Memory B cell (primary cell): ENCODE measurements at regions not wholly inside any gene's neighbourhood (a gene's known extent, or its start where the extent isn't known, plus 50 kb on each side); places are given as distances from the start of the nearest gene placed in this dataset.
"Not testable (repeated sequence)": the region's sequence is repeated elsewhere in the genome, so short reads cannot be mapped to it uniquely, and the experiment has no call there.

ENCODE experiments used
- ATAC-seq: fragments of 150-1000 bp; cut with Tn5 transposase; 2 replicates; pipeline ENCODE4 v1.10.0; 2021; ENCODE audit warnings: low read depth, mild to moderate bottlenecking, moderate library complexity
- DNase-seq, 2 donors: peaks; one replicate each; pipeline ENCODE4 v3.0.0; 2022; ENCODE audit warnings: low spot score in 2 of 2
- H3K27ac Mint-ChIP-seq: one replicate; pipeline ENCODE4 v1.8.0; 2022; ENCODE audit warnings: mild to moderate bottlenecking, moderate library complexity, mixed read lengths
- H3K27me3 Mint-ChIP-seq: one replicate; pipeline ENCODE4 v1.8.0; 2022; ENCODE audit warnings: mixed read lengths
- H3K36me3 Mint-ChIP-seq: one replicate; pipeline ENCODE4 v1.8.0; 2022; ENCODE audit warnings: mild to moderate bottlenecking, mixed read lengths
- H3K4me1 Mint-ChIP-seq: one replicate; pipeline ENCODE4 v1.8.0; 2022; ENCODE audit warnings: mixed read lengths
- H3K4me3 Mint-ChIP-seq: one replicate; pipeline ENCODE4 v1.8.0; 2022; ENCODE audit warnings: mild to moderate bottlenecking, moderate library complexity, mixed read lengths
- H3K9me3 Mint-ChIP-seq: one replicate; pipeline ENCODE4 v1.8.0; 2022; ENCODE audit warnings: mixed read lengths

DNA sequence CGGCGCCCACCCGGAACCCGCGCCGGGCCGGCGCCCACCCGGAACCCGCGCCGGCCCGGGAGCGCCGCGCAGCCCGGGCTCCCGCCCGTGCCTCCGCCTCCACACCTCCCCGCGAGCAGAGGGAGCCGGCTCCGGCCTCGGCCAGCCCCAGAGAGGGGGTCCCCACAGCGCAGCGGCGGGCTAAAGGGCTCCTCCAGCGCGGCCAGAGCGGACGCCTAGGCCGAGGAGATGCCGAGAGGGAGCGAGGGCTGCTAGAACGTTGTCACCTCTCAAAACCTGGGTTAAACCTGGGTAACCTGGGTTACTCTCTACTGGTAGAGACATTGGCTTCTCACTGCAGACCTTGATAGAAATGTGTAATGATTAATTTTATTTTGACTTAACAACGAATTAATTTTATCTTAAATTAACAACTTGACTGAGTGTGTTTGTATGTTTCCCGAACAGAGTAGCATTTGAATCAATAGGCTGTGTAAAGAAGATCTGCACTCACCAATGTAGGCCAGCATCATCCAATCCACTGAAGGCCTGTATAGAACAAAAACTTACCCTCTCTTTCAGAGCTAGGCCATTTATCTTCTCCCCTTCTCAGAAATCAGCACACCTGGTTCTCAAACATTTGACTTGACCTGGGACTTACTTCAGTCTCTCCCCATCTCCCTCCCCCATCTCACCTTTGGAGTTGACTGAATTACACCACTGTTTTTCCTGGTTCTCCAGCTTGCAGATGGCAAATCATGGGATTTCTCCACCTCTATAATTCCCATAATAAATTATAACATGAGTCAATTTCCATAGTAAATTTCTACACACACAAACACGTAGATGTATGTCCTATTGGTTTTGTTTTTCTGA, 242.7 kb downstream of the ASXL3 start:
- DNase-seq: no peak
- no peaks in the 10 kb centered on the region for H3K36me3 Mint-ChIP-seq
- H3K27me3 Mint-ChIP-seq: peaks cover 1% of the 10 kb centered on the region
- no peak for ATAC-seq
- H3K4me3 Mint-ChIP-seq: no peak overlapping the region
- no peak overlapping the region for H3K27ac Mint-ChIP-seq
- H3K4me1 Mint-ChIP-seq: no peaks in the 10 kb centered on the region
- peaks cover 4% of the 10 kb centered on the region for H3K9me3 Mint-ChIP-seq

DNA sequence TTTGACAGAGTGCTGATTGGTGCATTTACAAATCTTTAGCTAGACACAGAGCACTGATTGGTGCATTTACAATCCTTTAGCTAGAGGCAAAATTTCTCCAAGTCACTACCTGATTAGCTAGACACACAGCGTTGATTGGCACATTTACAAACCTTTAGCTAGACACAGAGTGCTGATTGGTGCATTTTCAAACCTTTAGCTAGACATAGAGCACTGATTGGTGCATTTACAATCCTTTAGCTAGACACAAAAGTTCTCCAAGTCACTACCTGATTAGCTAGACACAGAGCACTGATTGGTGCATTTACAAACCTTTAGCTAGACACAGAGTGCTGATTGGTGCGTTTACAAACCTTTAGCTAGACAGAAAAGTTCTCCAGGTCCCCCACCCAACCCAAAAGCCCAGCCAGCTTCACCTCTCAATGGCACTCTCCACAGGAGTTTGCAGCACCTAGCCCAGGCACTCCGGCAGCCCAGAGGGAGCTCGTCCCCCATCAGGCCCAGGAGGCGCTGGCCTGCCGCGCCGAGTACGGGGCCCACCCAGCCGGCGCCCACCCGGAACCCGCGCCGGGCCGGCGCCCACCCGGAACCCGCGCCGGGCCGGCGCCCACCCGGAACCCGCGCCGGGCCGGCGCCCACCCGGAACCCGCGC, 241.8 kb downstream of the ASXL3 start:
- H3K27ac Mint-ChIP-seq, H3K9me3 Mint-ChIP-seq, H3K36me3 Mint-ChIP-seq, ATAC-seq, H3K4me3 Mint-ChIP-seq, H3K4me1 Mint-ChIP-seq, DNase-seq, H3K27me3 Mint-ChIP-seq: not testable (repeated sequence)

DNA sequence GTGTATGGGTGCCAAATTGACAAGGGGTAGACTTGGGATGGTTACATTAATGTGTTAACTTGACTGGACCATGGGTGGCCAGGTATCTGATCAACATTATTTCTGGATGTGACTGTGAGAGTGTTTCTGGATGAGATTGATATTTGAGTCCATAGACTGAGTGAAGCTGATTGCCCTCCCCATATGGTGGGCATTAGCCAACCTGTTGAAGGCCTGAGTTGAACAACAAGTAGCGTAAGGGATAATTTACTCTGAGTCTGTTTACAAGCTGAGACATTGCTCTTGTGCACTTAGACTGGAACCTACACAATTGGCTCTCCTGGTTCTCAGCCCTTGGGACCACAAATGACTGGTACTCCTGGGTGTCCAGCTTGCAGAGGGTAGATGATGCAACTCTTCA, 240.1 kb downstream of the ASXL3 start:
- Mint-ChIP-seq H3K27ac (no peak overlapping the region), H3K4me3 (no peak overlapping the region), H3K27me3 (peaks cover 1% of the 10 kb centered on the region), H3K4me1 (no peaks in the 10 kb centered on the region), H3K36me3 (no peaks in the 10 kb centered on the region), H3K9me3 (no peaks in the 10 kb centered on the region)
- DNase-seq: no peak
- ATAC-seq: no peak

DNA sequence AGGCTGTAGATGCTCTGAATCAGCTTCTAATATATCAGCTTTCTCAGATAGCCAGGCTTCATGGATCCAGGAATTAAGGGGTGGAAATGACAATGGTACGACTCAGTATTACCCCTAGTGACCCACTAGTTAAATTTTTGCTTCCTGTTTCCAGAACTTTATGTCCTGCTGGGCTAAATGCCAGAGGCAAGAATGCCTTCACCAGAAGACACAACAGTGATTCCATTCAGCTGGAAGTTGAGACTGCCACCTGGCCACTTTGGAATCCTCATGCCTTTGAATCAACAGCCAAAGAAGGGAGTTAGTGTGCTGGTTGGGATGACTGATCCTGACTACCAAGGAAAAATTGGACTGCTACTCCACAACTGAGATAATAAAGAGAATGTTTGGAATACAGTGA, 239.1 kb downstream of the ASXL3 start:
- no peak overlapping the region for H3K4me3 Mint-ChIP-seq
- ATAC-seq (no peak), DNase-seq (no peak)
- no peaks in the 10 kb centered on the region for H3K4me1 Mint-ChIP-seq
- no peaks in the 10 kb centered on the region for H3K36me3 Mint-ChIP-seq
- H3K27ac Mint-ChIP-seq: no peak overlapping the region
- H3K9me3 Mint-ChIP-seq: no peaks in the 10 kb centered on the region
- peaks cover 1% of the 10 kb centered on the region for H3K27me3 Mint-ChIP-seq

DNA sequence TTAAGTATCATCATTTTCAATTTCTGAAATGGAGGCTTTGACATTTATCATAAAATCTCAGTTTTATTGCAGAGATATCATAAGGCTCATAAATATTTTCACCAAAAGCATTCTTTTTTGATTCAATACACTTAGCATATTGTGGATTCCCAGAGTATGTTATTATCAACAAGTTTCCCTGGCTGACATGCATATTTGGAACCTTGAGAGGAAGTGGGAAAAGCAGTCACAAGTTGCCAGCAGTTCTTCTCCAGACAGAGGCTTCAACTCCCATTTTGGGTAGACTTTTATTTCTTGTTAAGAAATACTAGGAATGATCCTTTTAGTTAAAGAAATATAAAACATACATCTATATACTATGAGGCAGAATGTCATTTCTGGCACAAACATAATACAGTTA, 236.5 kb downstream of the ASXL3 start:
- Mint-ChIP-seq H3K27me3 (no peaks in the 10 kb centered on the region), H3K27ac (no peak overlapping the region), H3K9me3 (no peaks in the 10 kb centered on the region), H3K4me1 (no peaks in the 10 kb centered on the region), H3K36me3 (no peaks in the 10 kb centered on the region), H3K4me3 (no peak overlapping the region)
- ATAC-seq (no peak), DNase-seq (no peak)

DNA sequence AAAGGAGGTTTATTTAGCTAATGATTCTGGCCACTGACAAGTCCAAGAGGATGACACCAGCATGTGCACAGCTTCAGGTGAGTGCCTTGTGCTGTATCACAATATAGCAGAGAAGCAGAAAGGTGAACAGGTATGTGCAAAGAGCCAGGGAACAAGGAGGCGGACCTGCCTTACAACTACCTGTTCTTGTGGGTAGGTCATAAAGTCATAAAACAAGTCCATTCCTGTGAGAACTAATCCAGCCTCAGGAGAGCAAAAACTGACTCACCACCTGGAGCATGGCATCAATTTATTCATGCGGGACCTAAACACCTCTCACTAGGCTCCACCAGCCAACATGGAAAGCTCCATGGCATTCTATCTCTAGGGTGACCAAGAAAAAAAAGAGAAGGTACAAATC, 234.2 kb downstream of the ASXL3 start:
- H3K4me1 Mint-ChIP-seq: no peaks in the 10 kb centered on the region
- no peak overlapping the region for H3K27ac Mint-ChIP-seq
- ATAC-seq (no peak), DNase-seq (no peak)
- H3K27me3 Mint-ChIP-seq: no peaks in the 10 kb centered on the region
- H3K4me3 Mint-ChIP-seq: no peak overlapping the region
- no peaks in the 10 kb centered on the region for H3K36me3 Mint-ChIP-seq
- no peaks in the 10 kb centered on the region for H3K9me3 Mint-ChIP-seq

DNA sequence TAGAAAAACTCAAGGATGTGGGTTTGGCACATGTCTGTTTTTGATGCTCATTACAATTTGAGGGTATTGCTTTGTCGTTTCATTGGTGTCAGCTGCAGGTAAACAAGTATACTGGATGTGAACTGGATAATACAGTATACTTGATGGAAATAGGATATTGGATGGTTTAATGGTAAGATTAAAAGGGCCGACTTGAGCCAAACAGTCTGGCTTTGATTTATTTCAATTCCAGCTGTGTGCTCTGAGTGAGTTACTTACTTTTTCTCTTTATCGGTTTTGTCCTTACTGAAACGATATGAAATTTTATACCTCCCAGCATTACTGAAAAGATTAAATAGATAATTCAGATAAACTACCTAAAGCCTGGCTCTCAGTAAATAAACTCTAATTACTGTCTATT, 227.6 kb downstream of the ASXL3 start:
- Mint-ChIP-seq H3K4me1 (no peaks in the 10 kb centered on the region), H3K9me3 (no peaks in the 10 kb centered on the region), H3K27ac (no peak overlapping the region), H3K36me3 (no peaks in the 10 kb centered on the region), H3K27me3 (no peaks in the 10 kb centered on the region), H3K4me3 (no peak overlapping the region)
- no peak for ATAC-seq
- DNase-seq: no peak

DNA sequence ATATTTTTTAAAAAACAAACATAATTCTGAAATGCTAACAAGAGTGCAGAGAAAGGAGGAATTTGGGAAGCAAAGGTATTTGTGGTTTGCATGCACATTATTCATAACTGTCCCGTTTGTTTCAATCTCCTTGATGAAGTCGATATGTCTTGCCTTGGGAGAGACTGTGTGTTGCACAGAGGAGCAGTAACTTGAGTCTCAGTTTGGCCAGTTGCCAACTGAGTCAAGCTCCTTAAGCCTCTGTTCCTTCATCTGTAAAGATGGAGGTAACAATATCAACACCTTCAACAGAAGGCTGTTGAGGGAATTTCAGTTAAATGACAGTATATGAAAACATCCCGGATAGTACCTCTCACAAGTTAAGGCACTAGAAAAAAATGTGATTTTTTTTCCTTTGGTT, 226.2 kb downstream of the ASXL3 start:
- DNase-seq (no peak), ATAC-seq (no peak)
- Mint-ChIP-seq H3K4me3 (no peak overlapping the region), H3K27ac (no peak overlapping the region), H3K4me1 (no peaks in the 10 kb centered on the region), H3K27me3 (no peaks in the 10 kb centered on the region), H3K9me3 (no peaks in the 10 kb centered on the region), H3K36me3 (no peaks in the 10 kb centered on the region)

DNA sequence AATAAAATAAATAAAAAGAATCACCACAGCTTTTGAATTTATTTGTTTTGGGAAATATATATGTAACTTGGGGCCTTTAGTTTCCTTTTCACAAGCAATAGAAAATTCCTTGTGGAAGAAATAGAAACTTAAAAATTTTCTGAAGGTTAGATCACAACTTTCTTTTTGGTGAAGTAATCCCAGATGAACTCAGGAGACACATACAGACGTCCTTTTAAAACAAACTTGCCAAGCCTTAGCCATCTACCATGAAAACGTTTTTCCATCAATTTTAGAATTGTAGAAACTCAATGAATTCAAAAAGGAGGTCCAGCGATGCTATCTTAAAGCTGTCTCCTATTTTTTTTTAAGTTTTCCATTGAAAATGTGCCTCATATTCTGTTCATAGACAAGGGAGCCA, 225.6 kb downstream of the ASXL3 start:
- no peaks in the 10 kb centered on the region for H3K27me3 Mint-ChIP-seq
- H3K9me3 Mint-ChIP-seq: no peaks in the 10 kb centered on the region
- no peak overlapping the region for H3K4me3 Mint-ChIP-seq
- DNase-seq (no peak), ATAC-seq (no peak)
- no peaks in the 10 kb centered on the region for H3K36me3 Mint-ChIP-seq
- no peak overlapping the region for H3K27ac Mint-ChIP-seq
- H3K4me1 Mint-ChIP-seq: no peaks in the 10 kb centered on the region

DNA sequence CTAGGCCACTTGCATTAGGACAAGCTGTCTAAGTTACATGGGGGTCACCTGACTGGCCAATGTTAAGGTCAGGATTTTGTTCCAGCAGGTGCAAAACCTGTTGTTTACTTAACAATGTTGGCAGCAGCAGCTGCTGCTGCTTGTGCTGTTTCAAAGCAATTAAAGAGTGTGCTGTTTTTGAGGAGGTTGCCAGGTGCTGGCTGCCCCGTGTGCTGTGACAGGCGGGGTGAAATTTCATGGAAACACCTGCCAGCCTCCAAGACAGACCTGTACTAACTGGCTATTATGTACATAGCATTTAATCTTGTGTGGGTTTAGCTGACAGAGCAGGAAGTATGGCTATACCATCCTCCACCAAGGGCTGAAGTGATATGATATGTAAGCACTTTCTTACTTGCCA, 224.9 kb downstream of the ASXL3 start:
- no peak overlapping the region for H3K27ac Mint-ChIP-seq
- no peaks in the 10 kb centered on the region for H3K4me1 Mint-ChIP-seq
- H3K4me3 Mint-ChIP-seq: no peak overlapping the region
- no peaks in the 10 kb centered on the region for H3K36me3 Mint-ChIP-seq
- H3K9me3 Mint-ChIP-seq: no peaks in the 10 kb centered on the region
- ATAC-seq (no peak), DNase-seq (no peak)
- H3K27me3 Mint-ChIP-seq: no peaks in the 10 kb centered on the region
